Heart right ventricle (tissue), 16 donors: ENCODE measurements at regions not wholly inside any gene's neighbourhood (a gene's known extent, or its start where the extent isn't known, plus 50 kb on each side); places are given as distances from the start of the nearest gene placed in this dataset.

Experiments used
- ATAC-seq, 8 donors: fragments of 200-7000 bp; cut with Tn5 transposase; one replicate each; pipeline ENCODE4 v1.9.1; 2020; ENCODE audit warnings: mild to moderate bottlenecking in 8 of 8, moderate library complexity in 8 of 8, moderate number of reproducible peaks in 1 of 8
- DNase-seq, 2 donors: peaks; one replicate each; pipeline ENCODE4 v3.0.0-alpha.2; 2020
- H3K27ac ChIP-seq, 10 donors: fragments of 200-600 bp; sonication (generic) in 2 of 10; one replicate each; pipeline versions ENCODE4 v1.5.0 to v1.8.0; 2020 to 2022; ENCODE audit warnings: mild to moderate bottlenecking in 3 of 10
- H3K27me3 ChIP-seq, 7 donors: fragments of 200-600 bp; one replicate each; pipeline ENCODE4 v1.8.0; 2021 to 2022; ENCODE audit warnings: mild to moderate bottlenecking in 2 of 7
- H3K36me3 ChIP-seq, 9 donors: fragments of 200-600 bp; sonication (generic) in 1 of 9; one replicate each; pipeline versions ENCODE4 v1.5.0 to v1.8.0; 2020 to 2022; ENCODE audit warnings: mild to moderate bottlenecking in 2 of 9
- H3K4me1 ChIP-seq, 9 donors: fragments of 200-600 bp; sonication (generic) in 1 of 9; one replicate each; pipeline versions ENCODE4 v1.5.0 to v1.8.0; 2020 to 2022; ENCODE audit warnings: mild to moderate bottlenecking in 4 of 9
- H3K4me3 ChIP-seq, 10 donors: fragments of 200-600 bp; sonication (generic) in 2 of 10; one replicate each; pipeline versions ENCODE4 v1.5.0 to v1.8.0; 2020 to 2022; ENCODE audit warnings: mild to moderate bottlenecking in 7 of 10, moderate library complexity in 2 of 10
- H3K9me3 ChIP-seq, 11 donors: fragments of 200-600 bp in 10 of 11; sonication (generic) in 2 of 11; one replicate each; pipeline versions ENCODE4 v1.5.0 to v1.8.0; 2013 to 2022; ENCODE audit warnings: mild to moderate bottlenecking in 2 of 11, control low read depth in 1 of 11, moderate library complexity in 1 of 11
- WGBS, 2 donors: extraction: QIAGEN DNeasy Blood & Tissue Kit; methylation state at CpG; one replicate each; pipeline ENCODE4 v1.1.7; 2013; ENCODE audit warnings: inconsistent platforms in 1 of 2; 5-methylcytosine and 5-hydroxymethylcytosine counted together
- intact Hi-C, 10 donors: fragments of 100-400 bp; cut with DNase I; formaldehyde crosslinking; loops; one replicate each; pipeline versions ENCODE4 v1.11.1 to v1.14.2; 2022
- TF ChIP-seq, protein P1 (sequence below), 9 donors: fragments of 200-600 bp; sonication (generic) in 2 of 9; IDR thresholded peaks; one replicate each; pipeline versions ENCODE4 v1.5.0 to v1.8.0; 2021 to 2022; ENCODE audit warnings: antibody characterized with exemption in 9 of 9, mild to moderate bottlenecking in 5 of 9, moderate library complexity in 1 of 9
- donor health status: Arrhythmogenic right ventricular cardiomyopathy.
- donor health status: ischemic (EF 13 %, LVEDD 7.1; RV severe dilation, severe dysfunction).
- donor health status: healthy with polysubstance abuse.
- donor health status: DM: no; HTN: yes; CAD: no.
- donor health status: DM: no; HTN: no; CAD: no.
- donor health status: ischemic (EF 25% LVEDD 6.9; RV normal size, moderate dysfunction).
- donor health status: ischemic (EF 25% LVEDD 5.7; RV mildly dilated, moderate dysfunction).
- donor health status: healthy.
- donor health status: DM: yes; HTN: yes; CAD: no.
- donor health status: Ischemic cardiomyopathy.
- donor health status: ischemic (EF 35%, LVEDD 5.7; RV mildly dilated, moderate dysfunction).
- donor health status: nonischemic (EF 11% LVEDD 7.7; RV severe dilation, severe dysfunction).
- donor health status: DM: yes; HTN: yes; CAD: no.
- donor health status: PGD.
- donor health status: ischemic (EF 29% LVEDD 5.4; RV normal size, mild dysfunction).
- donor health status: nonischemic (EF 23%, LVEDD 6.1; RV moderate dilation, normal function).

DNA sequence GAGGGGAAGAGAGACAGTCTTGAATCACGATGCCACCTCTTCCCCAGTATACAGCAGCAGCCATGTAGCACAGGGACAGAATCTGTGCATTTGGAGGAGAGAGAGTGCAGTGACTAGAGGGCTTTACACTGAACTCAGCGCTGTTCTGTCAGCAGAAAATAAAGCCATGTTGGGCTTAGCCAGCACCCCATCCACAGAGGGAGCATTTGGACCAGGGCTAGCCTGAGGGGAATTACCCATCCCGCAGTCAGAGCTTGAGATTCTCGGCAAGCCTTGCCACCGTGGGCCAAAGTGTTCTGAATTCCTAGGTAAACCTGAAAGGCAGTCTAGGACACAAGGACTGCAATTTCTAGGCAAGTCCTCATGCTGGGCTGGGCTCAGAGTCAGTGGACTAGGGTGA lies 120.4 kb upstream of the CNOT2 start:
- ATAC-seq (no peak), DNase-seq (no peak)
- Histone ChIP-seq H3K27me3 (no peaks in the 10 kb centered on the region), H3K4me3 (no peak overlapping the region), H3K9me3 (no peaks in the 10 kb centered on the region), H3K27ac (no peak overlapping the region), H3K36me3 (no peaks in the 10 kb centered on the region), H3K4me1 (no peaks in the 10 kb centered on the region)
- intact Hi-C loops = no loop called here
- WGBS, 2 donors = 78% methylated on average over 5 of the region's 5 CpGs
- TF ChIP-seq, protein P1, sequence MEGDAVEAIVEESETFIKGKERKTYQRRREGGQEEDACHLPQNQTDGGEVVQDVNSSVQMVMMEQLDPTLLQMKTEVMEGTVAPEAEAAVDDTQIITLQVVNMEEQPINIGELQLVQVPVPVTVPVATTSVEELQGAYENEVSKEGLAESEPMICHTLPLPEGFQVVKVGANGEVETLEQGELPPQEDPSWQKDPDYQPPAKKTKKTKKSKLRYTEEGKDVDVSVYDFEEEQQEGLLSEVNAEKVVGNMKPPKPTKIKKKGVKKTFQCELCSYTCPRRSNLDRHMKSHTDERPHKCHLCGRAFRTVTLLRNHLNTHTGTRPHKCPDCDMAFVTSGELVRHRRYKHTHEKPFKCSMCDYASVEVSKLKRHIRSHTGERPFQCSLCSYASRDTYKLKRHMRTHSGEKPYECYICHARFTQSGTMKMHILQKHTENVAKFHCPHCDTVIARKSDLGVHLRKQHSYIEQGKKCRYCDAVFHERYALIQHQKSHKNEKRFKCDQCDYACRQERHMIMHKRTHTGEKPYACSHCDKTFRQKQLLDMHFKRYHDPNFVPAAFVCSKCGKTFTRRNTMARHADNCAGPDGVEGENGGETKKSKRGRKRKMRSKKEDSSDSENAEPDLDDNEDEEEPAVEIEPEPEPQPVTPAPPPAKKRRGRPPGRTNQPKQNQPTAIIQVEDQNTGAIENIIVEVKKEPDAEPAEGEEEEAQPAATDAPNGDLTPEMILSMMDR (IDR thresholded peaks at IDR 0.05) = no peak

DNA sequence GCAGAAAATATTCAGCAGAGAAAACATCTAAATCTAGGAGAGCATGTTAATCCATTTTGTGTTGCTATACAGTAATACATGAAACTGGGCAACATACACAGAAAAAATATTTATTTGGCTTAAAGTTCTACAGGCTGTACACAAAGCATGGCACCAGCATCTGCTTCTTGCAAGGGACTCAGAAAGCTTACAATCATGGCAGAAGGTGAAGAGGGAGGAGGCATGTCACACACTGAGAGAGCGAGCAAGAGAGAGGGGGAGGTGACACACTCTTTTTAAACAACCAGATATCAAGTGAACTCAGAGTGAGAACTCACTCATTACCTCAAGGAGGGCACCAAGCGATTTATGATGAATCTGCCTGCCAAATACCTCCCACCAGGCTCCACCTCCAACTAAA lies 94.2 kb upstream of the CNOT2 start:
- Histone ChIP-seq H3K36me3 (no peaks in the 10 kb centered on the region), H3K4me3 (no peak overlapping the region), H3K4me1 (no peaks in the 10 kb centered on the region), H3K9me3 (peaks cover 0 to 13% (median 0%) of the 10 kb centered on the region in 11 donors), H3K27me3 (no peaks in the 10 kb centered on the region), H3K27ac (no peak overlapping the region)
- intact Hi-C loops = no loop called here
- 75 to 80% methylated on average over 2 of the region's 2 CpGs for WGBS, 2 donors
- TF ChIP-seq, protein P1 (IDR thresholded peaks at IDR 0.05) = no peak
- no peak for DNase-seq
- no peak for ATAC-seq

DNA sequence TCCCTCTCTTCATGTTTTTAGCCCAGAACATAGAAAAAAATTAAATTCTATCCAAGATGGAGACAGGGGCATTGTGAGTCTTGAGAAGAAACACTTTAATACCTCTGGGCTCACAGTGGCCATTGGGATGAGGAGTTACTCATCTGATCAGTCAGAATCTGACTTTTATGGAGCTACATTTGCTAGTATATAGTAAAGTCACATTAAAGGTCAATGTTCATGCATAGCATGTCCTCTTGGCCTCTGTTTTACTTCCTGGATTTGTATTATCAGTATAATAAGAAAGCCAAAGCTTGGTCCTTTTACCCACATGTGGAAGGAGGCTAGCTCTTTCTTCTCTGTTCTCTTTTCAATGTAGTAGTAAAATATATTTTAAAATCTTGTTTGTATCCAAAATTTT lies 93.6 kb upstream of the CNOT2 start:
- peaks cover 0 to 19% (median 4%) of the 10 kb centered on the region in 11 donors for H3K9me3 ChIP-seq
- no peak overlapping the region for H3K4me3 ChIP-seq
- DNase-seq (no peak), ATAC-seq (no peak)
- intact Hi-C loops = no loop called here
- H3K4me1 ChIP-seq = no peaks in the 10 kb centered on the region
- no peak overlapping the region for H3K27ac ChIP-seq
- H3K27me3 ChIP-seq = no peaks in the 10 kb centered on the region
- TF ChIP-seq, protein P1 (IDR thresholded peaks at IDR 0.05) = no peak
- no peaks in the 10 kb centered on the region for H3K36me3 ChIP-seq

DNA sequence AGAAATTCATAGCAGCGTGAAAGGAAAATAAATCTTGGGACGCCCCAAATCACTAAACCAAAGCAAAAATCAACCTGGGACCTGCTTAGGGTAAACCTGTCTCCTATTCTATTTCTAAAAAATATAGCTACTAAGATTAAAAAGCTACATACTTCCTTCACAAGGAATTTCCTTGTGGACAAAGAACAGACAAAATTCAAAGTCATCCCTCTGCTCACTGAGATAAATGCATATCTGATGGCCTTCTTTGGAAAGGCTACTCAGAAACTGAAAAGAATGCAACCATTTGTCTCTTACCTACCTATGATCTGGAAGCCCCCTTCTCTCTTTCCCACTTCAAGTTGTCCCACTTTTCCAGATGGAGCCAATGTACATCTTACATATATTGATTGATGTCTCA lies 93.0 kb upstream of the CNOT2 start:
- no peak overlapping the region for H3K27ac ChIP-seq
- TF ChIP-seq, protein P1 (IDR thresholded peaks at IDR 0.05) = no peak
- H3K4me1 ChIP-seq = no peaks in the 10 kb centered on the region
- H3K27me3 ChIP-seq = no peaks in the 10 kb centered on the region
- intact Hi-C loops = no loop called here
- WGBS, 2 donors = 92 to 94% methylated on average over 2 of the region's 2 CpGs
- peaks cover 0 to 25% (median 4%) of the 10 kb centered on the region in 11 donors for H3K9me3 ChIP-seq
- H3K4me3 ChIP-seq = no peak overlapping the region
- no peak for DNase-seq
- no peak for ATAC-seq
- H3K36me3 ChIP-seq = no peaks in the 10 kb centered on the region

DNA sequence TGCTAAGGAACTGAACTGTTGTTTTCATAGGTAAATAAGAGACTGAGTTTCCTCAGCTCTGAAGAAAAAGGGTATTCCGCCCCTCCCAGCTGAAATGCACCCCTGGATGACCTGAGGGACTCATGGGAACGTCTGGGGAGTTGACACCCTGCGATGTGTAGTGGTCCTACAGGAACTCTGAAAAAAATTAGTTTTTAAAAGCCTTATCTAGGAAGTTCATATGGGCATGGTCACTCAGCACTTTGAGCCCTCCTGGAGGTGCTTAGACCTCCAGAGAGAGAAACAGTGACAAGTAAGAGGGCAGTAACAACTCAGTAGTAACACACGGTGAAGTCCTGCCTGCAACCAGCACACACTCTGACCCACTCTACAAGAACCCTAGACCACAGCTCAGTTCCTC lies 91.2 kb upstream of the CNOT2 start:
- Histone ChIP-seq H3K27ac (no peak overlapping the region), H3K36me3 (no peaks in the 10 kb centered on the region), H3K4me1 (no peaks in the 10 kb centered on the region), H3K4me3 (no peak overlapping the region), H3K27me3 (no peaks in the 10 kb centered on the region), H3K9me3 (peaks cover 0 to 42% (median 10%) of the 10 kb centered on the region in 11 donors)
- WGBS, 2 donors = 76 to 79% methylated on average over 4 of the region's 4 CpGs
- DNase-seq (no peak), ATAC-seq (no peak)
- TF ChIP-seq, protein P1 (IDR thresholded peaks at IDR 0.05) = no peak
- intact Hi-C loops = no loop called here
